ENCODE measurements at regions not wholly inside any gene's neighbourhood (a gene's known extent, or its start where the extent isn't known, plus 50 kb on each side); places are given as distances from the start of the nearest gene placed in this dataset.

GRCh38 chr10:28945959-28946358 is 268.6 kb downstream of the BAMBI start:
- no peak for DNase-seq
- no peaks in the 10 kb centered on the region; the same call in 1 of the 2 replicates for H3K9me3 ChIP-seq
- no peak overlapping the region for H3K4me3 ChIP-seq

GRCh38 chr10:28946479-28946878 is 269.2 kb downstream of the BAMBI start:
- DNase-seq, result peak; percentile 47
- Histone ChIP-seq H3K27me3 (no peaks in the 10 kb centered on the region), H3K4me3 (no peak overlapping the region), H3K36me3 (no peaks in the 10 kb centered on the region), H3K9me3 (no peaks in the 10 kb centered on the region; the same call in 1 of the 2 replicates)

More at GRCh38 chr10:28945959-28946358, 268.6 kb downstream of the BAMBI start:
- no peaks in the 10 kb centered on the region for H3K27me3 ChIP-seq
- H3K36me3 ChIP-seq, result no peaks in the 10 kb centered on the region

DNA sequence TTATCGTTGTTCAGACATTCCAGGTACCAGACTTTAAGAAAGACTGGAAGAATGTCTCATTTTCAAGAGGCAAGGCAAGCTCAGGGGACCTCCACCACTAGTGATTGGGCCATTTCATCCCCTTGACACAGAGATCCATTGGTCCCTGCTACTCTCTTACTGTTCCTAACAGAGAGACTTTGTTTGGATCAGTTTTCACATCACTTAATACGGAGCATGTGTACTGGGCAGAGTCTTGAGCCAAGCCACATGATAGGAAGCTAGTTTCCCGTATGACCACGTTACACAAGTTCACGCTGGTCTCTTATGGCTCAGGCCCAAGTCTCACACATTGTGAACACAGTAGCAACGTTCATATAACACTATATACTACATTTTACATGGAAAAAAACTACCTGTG is 269.9 kb downstream of the BAMBI start:
- no peak for DNase-seq
- no peaks in the 10 kb centered on the region for H3K36me3 ChIP-seq
- no peak overlapping the region for H3K4me3 ChIP-seq
- no peaks in the 10 kb centered on the region for H3K27me3 ChIP-seq
- H3K9me3 ChIP-seq, result no peaks in the 10 kb centered on the region; the same call in 1 of the 2 replicates

DNA sequence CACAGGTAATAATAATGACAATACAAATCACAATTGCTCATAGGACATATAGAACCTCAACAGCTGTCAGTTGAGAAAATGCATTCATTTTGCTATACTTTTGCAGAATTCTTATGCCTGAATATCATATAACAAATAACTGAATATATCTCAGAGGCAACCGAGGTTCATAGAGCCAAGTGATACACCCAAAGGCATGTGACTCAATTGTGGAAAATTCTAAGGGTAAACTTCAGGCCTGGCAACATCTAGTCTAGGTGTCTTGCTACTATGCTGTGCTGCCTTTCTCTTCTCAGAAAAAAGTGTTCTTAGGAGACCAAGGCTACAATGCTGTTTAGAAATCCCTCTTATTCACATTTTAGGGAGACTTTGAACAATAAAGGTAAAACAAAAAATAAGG is 270.7 kb downstream of the BAMBI start:
- H3K27me3 ChIP-seq, result no peaks in the 10 kb centered on the region
- peak; percentile 34 for DNase-seq
- no peak overlapping the region for H3K4me3 ChIP-seq
- no peaks in the 10 kb centered on the region; the same call in 1 of the 2 replicates for H3K9me3 ChIP-seq
- no peaks in the 10 kb centered on the region for H3K36me3 ChIP-seq

- H3K9me3 ChIP-seq, result no peaks in the 10 kb centered on the region; the same call in 1 of the 2 replicates
- H3K27me3 ChIP-seq, result no peaks in the 10 kb centered on the region
- no peaks in the 10 kb centered on the region for H3K36me3 ChIP-seq
- DNase-seq, result no peak
- no peak overlapping the region for H3K4me3 ChIP-seq
Measured at GRCh38 chr10:28949005-28950004, 272.0 kb downstream of the BAMBI start.

- DNase-seq, result no peak
- peaks cover 3% of the 10 kb centered on the region; the same call in 1 of the 2 replicates for H3K9me3 ChIP-seq
Measured at GRCh38 chr10:28951484-28951883, 274.2 kb downstream of the BAMBI start.

DNA sequence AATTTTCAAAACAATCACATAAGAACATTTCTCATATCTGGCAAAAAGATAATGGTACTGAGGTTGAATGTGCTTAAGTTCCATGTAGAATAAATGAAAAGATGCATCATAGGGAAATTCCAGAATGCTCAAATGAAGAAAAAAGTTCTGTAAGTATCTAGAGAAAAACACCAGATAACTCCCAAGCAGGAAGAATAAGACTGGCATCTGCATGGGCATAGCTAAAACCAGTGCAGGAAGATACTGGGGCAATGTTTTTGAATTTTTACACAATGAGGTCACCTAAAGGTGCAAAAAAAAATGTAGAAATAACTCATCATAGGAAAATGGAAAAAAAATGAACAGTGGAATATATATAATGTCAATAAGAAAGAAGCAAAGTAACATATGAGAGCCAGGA is 275.2 kb downstream of the BAMBI start:
- H3K4me3 ChIP-seq, result no peak overlapping the region
- H3K9me3 ChIP-seq, result peaks cover 3% of the 10 kb centered on the region; the same call in 1 of the 2 replicates
- H3K36me3 ChIP-seq, result no peaks in the 10 kb centered on the region
- H3K27me3 ChIP-seq, result no peaks in the 10 kb centered on the region
- no peak for DNase-seq

More at GRCh38 chr10:28951484-28951883, 274.2 kb downstream of the BAMBI start:
- Histone ChIP-seq H3K36me3 (no peaks in the 10 kb centered on the region), H3K27me3 (no peaks in the 10 kb centered on the region), H3K4me3 (no peak overlapping the region)

- Histone ChIP-seq H3K9me3 (peaks cover 3% of the 10 kb centered on the region; the same call in 1 of the 2 replicates), H3K4me3 (no peak overlapping the region), H3K27me3 (no peaks in the 10 kb centered on the region), H3K36me3 (no peaks in the 10 kb centered on the region)
- no peak for DNase-seq
Measured at GRCh38 chr10:28954211-28954610, 276.9 kb downstream of the BAMBI start.

DNA sequence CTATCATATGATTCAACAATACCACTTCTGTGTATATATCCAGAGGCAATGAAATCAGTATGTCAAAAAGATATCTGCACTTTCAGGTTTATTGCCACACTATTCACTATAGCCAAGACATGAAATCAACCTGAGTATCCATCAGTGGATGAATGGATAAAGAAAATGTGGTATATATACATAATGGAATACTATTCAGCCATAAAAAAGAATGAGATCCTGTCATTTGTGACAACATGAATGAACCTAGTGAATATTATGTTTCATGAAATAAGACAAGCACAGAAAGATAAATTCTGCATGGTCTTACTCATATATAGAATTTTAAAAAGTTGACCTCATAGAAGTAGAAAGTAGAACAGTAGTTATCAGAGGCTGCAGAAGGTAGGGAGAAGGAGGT is 281.1 kb downstream of the BAMBI start:
- Histone ChIP-seq H3K9me3 (peaks cover 3% of the 10 kb centered on the region; the same call in 1 of the 2 replicates), H3K27me3 (no peaks in the 10 kb centered on the region), H3K4me3 (no peak overlapping the region), H3K36me3 (no peaks in the 10 kb centered on the region)
- no peak for DNase-seq

DNA sequence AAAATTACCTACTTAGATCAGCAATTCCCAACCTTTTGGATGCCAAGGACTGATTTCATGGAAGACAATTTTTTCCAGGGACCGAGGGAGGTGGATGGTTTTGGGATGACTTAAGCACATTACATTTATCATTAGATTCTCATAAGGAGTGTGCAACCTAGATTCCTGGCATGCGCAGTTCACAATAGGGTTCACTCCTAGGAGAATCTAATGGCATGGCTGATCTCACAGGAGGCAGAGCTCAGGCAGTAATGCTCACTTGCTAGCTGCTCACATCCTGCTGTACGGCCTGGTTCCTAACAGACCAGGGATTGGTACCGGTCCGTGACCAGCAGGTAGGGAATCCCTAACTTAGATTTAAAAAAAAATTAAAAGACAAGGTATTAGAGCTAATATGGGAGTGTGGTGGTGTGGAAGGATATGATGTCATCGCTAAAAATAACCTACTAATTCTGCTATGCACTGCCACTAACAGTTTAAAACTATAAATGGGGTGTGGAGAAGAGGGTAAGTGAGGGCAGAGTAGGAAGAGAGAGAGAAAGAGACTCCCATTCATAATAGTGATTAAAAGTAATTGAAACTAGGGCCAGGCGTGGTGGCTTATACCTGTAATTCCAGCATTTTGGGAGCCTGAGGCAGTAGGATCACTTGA is 282.7 kb downstream of the BAMBI start:
- H3K9me3 ChIP-seq, result peaks cover under 1% of the 10 kb centered on the region; the same call in 1 of the 2 replicates
- H3K4me3 ChIP-seq, result no peak overlapping the region
- H3K27me3 ChIP-seq, result no peaks in the 10 kb centered on the region
- no peak for DNase-seq
- no peaks in the 10 kb centered on the region for H3K36me3 ChIP-seq

- Histone ChIP-seq H3K36me3 (no peaks in the 10 kb centered on the region), H3K9me3 (no peaks in the 10 kb centered on the region), H3K4me3 (no peak overlapping the region), H3K27me3 (no peaks in the 10 kb centered on the region)
- no peak for DNase-seq
Measured at GRCh38 chr10:28962768-28963167, 285.4 kb downstream of the BAMBI start.

DNA sequence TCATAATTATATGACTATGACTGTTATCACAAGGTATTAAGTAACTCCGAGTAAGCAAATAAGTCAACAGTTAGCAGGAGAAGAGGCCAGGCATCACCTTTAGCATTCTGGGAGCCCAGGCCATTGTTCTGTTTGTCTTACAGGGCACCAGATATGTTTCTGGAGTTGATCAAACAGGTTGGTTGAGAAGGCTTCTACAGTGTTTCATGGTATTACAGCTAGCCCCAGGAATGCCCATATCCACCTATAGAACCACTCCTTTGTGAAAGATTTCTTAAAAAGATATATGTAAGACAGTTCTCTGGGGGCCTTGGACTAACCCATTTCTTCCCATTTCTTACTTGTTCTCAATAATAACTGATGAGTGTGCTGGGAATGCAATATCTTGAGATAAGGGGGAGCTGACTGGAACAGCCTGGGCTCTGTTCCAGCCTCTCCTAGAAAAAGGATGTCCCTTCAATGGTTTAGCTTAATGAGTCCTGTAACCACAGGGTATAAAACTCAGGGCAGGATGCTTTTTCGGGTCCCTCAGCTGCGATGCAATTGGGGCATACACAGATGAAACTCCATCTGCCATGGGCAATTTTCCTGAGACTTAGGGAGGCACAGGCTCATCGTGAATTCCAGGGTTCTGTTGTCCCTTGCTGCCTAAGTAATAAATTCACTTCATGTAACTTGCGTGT is 286.4 kb downstream of the BAMBI start:
- H3K27me3 ChIP-seq, result no peaks in the 10 kb centered on the region
- DNase-seq, result no peak
- H3K4me3 ChIP-seq, result no peak overlapping the region
- no peaks in the 10 kb centered on the region for H3K9me3 ChIP-seq
- no peaks in the 10 kb centered on the region for H3K36me3 ChIP-seq

DNA sequence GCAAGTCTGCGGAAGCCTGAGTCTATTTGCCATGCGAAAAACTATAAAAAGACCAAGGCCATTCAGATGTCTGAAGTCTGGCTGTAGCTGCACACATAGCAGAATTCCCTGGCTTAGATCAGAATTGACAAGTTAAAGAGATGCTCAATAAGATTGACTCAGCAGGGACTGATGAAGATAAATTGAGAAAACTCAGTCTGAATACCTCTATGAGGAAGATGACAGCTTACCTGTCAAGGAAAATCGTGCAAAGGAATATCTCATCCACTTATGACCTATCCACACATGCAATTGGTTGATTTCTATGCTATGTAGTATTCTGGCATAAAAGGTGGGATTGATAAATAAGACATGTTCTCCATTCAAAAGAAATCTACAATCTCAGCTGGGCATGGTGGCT is 288.6 kb downstream of the BAMBI start:
- H3K9me3 ChIP-seq, result no peaks in the 10 kb centered on the region
- H3K36me3 ChIP-seq, result no peaks in the 10 kb centered on the region
- DNase-seq, result no peak
- H3K27me3 ChIP-seq, result no peaks in the 10 kb centered on the region
- H3K4me3 ChIP-seq, result no peak overlapping the region

GRCh38 chr10:28967031-28967430 is 289.7 kb downstream of the BAMBI start:
- no peaks in the 10 kb centered on the region for H3K36me3 ChIP-seq
- H3K4me3 ChIP-seq, result no peak overlapping the region
- H3K27me3 ChIP-seq, result no peaks in the 10 kb centered on the region
- no peak for DNase-seq
- H3K9me3 ChIP-seq, result no peaks in the 10 kb centered on the region

- H3K4me3 ChIP-seq, result no peak overlapping the region
- no peaks in the 10 kb centered on the region for H3K27me3 ChIP-seq
- H3K36me3 ChIP-seq, result no peaks in the 10 kb centered on the region
- DNase-seq, result no peak
- H3K9me3 ChIP-seq, result no peaks in the 10 kb centered on the region
Measured at GRCh38 chr10:28969413-28969812, 292.1 kb downstream of the BAMBI start.

- peak; percentile 32 for DNase-seq
- no peaks in the 10 kb centered on the region for H3K27me3 ChIP-seq
- H3K9me3 ChIP-seq, result no peaks in the 10 kb centered on the region
- no peaks in the 10 kb centered on the region for H3K36me3 ChIP-seq
- H3K4me3 ChIP-seq, result no peak overlapping the region
Measured at GRCh38 chr10:28970231-28970630, 292.9 kb downstream of the BAMBI start.

- no peaks in the 10 kb centered on the region for H3K27me3 ChIP-seq
- DNase-seq, result no peak
- no peak overlapping the region for H3K4me3 ChIP-seq
- no peaks in the 10 kb centered on the region for H3K9me3 ChIP-seq
- H3K36me3 ChIP-seq, result no peaks in the 10 kb centered on the region
Measured at GRCh38 chr10:28971255-28971654, 293.9 kb downstream of the BAMBI start.

Measured in MG63 (cell line).